Mammary epithelial cell (primary cell): ENCODE measurements at regions not wholly inside any gene's neighbourhood (a gene's known extent, or its start where the extent isn't known, plus 50 kb on each side); places are given as distances from the start of the nearest gene placed in this dataset.

Experiments
- EZH2 ChIP-seq: IDR thresholded peaks from 2 replicates; pipeline ENCODE4 v1.6.1; 2012; ENCODE audit warnings: low read length, inconsistent platforms, borderline replicate concordance
- TF ChIP-seq, protein P1 (sequence below), 2 donors: IDR thresholded peaks in 1 of 2; conservative IDR thresholded peaks in 1 of 2; 2 replicates each; pipeline ENCODE4 v1.5.1; 2011 to 2012; ENCODE audit warnings: inconsistent platforms in 2 of 2, low read length in 2 of 2, mild to moderate bottlenecking in 2 of 2, control low read depth in 1 of 2, low read depth in 1 of 2; ENCODE audit not compliant: insufficient read depth in 1 of 2; ENCODE audit errors: extremely low read depth in 1 of 2

GRCh38 chr11:11735586-11735985, 106.2 kb upstream of the USP47 start:
- TF ChIP-seq, protein P1, sequence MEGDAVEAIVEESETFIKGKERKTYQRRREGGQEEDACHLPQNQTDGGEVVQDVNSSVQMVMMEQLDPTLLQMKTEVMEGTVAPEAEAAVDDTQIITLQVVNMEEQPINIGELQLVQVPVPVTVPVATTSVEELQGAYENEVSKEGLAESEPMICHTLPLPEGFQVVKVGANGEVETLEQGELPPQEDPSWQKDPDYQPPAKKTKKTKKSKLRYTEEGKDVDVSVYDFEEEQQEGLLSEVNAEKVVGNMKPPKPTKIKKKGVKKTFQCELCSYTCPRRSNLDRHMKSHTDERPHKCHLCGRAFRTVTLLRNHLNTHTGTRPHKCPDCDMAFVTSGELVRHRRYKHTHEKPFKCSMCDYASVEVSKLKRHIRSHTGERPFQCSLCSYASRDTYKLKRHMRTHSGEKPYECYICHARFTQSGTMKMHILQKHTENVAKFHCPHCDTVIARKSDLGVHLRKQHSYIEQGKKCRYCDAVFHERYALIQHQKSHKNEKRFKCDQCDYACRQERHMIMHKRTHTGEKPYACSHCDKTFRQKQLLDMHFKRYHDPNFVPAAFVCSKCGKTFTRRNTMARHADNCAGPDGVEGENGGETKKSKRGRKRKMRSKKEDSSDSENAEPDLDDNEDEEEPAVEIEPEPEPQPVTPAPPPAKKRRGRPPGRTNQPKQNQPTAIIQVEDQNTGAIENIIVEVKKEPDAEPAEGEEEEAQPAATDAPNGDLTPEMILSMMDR (conservative IDR thresholded peaks at IDR 0.05 in 1 of 2, IDR thresholded peaks at IDR 0.05 in 1 of 2; ENCODE audit: extremely low read depth in 1 of 2, insufficient read depth in 1 of 2, low read depth in 1 of 2, low read length in 2 of 2), result no peak
- TF ChIP-seq EZH2, result no peak
